ENCODE measurements at regions not wholly inside any gene's neighbourhood (a gene's known extent, or its start where the extent isn't known, plus 50 kb on each side); places are given as distances from the start of the nearest gene placed in this dataset.

DNA sequence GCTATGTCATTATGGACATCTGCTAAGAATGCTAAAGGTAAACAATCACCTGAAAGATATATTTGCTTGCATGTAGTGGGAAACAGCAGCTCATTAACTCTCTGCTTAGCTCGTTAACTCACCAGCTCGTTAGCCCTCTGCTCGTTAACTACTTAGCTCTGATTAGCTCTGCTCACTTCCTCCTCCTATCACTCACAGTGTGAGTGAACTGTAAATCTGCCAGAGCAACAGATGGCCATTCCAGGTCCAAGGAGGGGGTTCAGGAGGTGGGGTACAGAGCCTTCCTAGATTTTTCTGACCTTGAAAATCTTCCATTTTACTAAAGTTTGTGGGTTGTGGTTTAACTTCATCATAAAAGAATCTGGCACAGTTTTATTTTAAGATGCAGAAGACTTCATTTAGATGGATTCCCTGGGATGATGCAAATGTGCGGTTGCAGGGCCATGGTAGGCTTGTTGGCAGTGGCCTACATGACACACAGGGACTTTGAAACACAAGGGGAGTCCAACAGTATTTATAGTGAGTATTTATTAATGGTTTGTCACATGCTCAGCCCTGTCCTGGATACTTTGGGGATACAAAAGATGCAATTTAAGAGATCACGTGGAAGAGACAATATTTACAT is 1633.7 kb upstream of the CELF4 start:
- TF ChIP-seq POLR2A (IDR thresholded peaks at IDR 0.05; ENCODE audit: low read depth, low read length) (no peak), EZH2 (IDR thresholded peaks at IDR 0.05; ENCODE audit: borderline replicate concordance, low read depth, low read length, severe bottlenecking) (no peak)
- TF ChIP-seq, protein P1, sequence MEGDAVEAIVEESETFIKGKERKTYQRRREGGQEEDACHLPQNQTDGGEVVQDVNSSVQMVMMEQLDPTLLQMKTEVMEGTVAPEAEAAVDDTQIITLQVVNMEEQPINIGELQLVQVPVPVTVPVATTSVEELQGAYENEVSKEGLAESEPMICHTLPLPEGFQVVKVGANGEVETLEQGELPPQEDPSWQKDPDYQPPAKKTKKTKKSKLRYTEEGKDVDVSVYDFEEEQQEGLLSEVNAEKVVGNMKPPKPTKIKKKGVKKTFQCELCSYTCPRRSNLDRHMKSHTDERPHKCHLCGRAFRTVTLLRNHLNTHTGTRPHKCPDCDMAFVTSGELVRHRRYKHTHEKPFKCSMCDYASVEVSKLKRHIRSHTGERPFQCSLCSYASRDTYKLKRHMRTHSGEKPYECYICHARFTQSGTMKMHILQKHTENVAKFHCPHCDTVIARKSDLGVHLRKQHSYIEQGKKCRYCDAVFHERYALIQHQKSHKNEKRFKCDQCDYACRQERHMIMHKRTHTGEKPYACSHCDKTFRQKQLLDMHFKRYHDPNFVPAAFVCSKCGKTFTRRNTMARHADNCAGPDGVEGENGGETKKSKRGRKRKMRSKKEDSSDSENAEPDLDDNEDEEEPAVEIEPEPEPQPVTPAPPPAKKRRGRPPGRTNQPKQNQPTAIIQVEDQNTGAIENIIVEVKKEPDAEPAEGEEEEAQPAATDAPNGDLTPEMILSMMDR (IDR thresholded peaks at IDR 0.05; ENCODE audit: extremely low read depth in 1 of 2, insufficient read depth in 1 of 2, low read depth in 1 of 2, low read length in 2 of 2), result no peak

Measured in endothelial cell of umbilical vein (primary cell).